NCI-H146 (cell line): ENCODE measurements at regions not wholly inside any gene's neighbourhood (a gene's known extent, or its start where the extent isn't known, plus 50 kb on each side); places are given as distances from the start of the nearest gene placed in this dataset.

Experiments used
- DNase-seq: peaks from one replicate; lab custom pipeline; 2025; lab: John Stamatoyannopoulos, UW

DNA sequence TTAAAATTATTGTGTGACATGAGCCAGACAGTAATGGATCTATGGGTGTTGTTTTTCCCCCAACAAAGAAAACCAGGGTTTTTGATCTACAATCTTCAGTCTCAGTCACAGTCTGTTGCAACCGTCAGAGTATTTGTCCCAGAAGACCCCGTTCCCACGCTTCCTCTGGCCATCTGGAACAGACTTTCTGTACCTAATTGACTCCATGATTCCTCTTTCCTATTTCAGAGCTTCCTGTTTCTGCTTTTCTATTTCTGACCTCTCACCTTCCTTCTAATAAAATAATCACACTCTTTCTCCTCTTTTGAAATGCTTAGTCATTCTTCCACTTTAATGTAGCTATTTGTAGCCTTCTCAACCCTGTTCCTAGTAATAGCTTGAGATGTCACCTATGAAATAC, 1044.8 kb downstream of the DTWD2 start:
- DNase-seq = no peak

DNA sequence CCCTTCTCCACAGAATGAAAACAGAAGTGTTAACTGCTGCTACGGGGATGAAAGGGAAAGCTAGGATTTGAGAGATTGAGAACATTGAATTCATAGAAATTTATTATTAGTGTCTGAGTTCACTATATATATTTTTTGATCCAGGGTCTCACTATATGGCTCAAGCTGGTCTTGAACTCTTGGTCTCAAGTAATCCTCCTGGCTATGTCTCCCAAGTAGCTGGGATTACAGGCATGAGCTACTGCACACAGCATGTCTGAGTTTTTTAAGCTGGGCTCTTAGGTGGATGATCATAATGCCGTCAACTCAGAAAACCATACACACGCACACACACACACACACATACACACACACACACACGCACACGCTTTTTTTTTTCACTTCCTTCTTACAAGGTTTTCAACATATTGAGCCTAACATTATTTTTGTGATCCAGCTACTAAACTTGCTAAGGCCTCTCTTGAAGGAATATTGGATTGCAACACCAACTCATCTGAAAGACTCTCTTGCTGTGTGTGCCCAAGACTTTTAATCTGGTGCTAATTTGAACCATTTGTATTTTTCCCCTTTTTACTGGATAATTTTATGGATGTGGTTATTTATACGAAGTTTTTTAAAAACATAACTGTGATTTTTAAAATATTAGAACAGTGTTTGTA, 1045.4 kb downstream of the DTWD2 start:
- DNase-seq = no peak

DNA sequence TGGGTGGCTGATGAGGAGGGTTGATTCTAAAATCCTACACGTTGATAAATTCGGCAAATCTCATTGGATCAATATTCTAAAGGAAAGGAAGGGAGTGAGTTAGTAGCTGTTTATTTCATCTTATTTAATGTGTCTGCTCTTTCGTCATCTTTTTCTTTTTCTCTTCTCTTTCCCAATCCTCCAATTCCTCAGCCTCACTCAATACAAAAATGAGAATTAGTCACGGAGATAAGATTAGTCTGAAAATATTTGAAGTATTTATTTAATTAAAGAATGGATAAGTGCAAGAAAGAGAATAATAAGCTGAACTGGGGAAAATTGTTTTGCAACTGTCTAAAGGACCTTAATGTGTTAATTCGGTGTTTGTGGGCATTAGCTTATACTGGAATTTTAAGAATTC, 1095.1 kb downstream of the DTWD2 start:
- no peak for DNase-seq

DNA sequence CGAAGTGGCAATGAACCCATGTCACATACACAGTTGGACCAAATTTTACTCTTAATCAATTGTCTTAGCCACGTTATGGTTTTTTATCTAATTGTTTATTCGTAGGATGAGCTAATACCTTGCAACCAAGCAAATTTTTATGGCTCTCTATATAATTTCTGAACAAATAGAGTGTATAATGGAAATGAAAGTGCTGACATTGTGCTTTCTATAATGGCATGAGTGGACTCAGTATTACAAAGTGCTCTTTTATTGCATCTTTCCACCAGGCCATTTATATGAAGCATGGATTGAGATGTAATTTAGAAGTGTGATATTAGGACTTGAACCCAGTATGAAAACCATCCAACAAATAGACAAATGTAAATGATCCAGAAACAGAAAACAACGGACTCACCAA, 1096.0 kb downstream of the DTWD2 start:
- DNase-seq = no peak

DNA sequence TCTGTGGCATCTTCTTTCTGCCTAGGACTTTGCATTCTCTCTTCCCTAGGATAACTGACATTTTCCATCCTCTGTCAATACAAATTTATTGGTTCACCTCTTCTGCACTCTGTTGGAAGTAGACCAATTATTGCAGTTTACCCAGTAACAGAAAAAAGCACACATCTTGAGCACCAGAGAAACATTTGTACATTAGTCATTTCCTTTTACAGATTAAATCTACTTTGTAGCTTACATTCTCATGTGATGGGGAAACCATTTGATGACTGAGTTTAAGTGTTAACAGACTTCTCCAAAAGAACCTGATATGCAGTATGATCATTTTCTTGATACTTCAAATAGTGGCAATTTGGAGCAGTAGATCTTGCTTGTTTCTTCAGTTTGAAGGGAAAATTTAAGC, 1098.8 kb downstream of the DTWD2 start:
- no peak for DNase-seq

DNA sequence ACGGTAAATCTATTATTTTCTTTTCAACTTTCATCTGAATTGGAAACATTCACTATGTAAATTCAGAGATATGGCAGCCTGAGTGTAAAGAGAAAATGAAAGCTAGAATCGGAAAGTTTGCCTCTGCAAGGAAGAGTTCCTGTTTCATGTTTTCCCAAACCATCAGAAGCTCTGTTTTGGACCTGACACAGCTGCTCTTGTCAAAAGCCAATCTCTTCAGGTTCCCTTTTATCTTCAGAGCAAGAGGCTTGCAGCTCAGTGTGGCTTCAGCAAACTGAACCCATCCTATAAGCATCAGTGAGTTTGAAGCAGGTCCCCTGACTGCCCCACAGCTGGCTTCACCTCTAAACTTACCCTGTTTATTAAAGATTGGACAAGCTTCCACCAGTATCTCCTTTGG, 1099.7 kb downstream of the DTWD2 start:
- DNase-seq = no peak

DNA sequence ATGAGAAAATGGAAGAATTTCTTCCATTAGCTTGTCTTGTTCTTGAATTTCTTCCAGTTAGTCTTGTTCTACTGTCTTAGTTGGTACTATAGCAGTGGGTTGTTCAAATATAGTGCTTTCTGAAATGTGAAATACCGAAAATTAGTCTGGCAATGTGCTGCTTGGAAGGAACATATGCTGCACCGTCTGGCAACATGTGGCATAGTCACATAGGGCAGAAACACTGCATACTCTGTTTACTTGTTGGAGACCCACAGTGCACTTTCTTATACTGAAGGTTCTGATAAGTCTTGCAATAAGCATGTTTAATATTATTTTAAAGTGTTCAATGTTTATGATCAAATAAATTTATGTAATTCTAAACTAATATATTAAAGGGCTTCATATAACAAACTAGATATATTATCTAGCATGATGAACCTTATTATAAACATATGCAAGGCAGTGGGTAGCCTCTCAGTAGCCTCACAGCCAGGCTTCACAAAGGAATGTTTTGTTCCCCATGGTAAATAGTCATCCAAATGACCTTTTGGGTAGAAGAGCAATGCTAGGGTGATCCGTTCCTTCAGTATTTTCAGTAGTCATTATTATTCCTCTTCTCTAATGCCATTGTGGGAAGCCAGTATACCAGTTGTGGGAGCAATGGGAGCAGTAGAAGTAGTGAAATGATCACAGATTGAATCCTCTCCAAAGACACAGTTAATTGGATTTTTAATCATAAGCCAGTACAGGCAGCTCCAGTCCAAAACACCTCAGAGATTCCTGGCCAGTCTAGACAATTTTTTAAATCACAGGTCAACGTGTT, 1106.7 kb downstream of the DTWD2 start:
- DNase-seq = no peak

DNA sequence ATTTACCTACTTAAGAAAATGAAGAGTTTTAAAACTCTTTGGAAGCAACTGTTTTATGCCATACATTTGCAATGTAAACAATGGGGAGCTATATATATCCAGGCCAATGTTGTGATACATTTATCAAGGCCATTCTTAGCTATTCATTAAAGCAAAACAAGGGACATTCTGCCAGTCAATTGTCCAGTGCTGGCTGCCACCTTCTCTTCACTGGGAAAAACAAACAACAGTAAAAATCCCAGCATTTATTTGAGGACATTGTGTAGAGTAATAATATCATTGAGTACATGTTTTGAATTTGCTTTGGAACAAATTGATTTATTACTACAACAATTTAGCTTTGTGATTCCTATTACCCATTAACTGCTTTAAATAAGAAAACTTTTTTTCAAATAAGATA, 1107.4 kb downstream of the DTWD2 start:
- DNase-seq = no peak

DNA sequence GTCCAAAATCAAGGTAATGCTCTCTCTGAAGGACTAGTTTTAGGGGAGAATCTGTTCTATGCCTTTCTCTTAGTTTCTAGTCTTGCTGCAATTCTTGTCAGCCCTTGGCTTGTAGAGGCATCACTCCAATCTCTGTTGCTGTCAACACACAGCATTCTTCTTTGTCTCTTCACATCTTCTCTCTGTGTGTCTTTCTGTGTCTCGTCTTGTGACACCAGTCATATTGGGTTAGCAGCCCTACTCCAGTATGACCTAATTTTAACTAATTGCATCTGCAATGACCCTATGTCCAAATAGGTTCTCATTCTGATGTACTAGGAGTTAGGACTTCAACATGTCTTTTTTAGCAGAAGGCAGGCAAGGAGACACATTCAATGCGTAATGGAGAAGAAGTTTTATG, 1110.6 kb downstream of the DTWD2 start:
- DNase-seq = no peak

DNA sequence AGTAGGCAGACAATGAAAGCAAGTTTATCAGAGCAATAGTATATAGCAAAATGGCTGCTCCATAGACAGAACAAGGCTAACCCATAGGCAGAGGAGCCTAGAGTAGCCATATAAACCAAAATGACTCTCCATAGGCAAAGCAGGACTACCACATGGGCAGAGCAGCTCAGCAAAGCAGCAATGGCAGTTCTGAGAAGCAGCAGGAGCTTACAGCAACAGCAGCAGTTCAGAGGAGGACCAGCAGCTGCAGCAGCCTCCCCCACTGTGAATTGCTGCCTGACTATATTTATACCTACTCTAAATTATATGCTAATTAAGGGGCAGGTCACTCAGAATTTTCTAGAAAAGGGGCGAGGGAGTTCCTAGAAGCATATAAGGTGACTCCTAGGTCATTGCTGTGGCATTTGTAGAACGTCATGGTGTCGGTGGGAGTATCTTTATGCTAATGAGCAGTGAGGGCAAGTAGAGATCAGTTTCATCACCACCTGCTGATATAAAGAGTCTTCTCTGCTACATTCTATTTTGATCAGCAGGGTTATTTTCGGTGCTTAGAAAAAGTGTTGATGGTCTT, 1115.5 kb downstream of the DTWD2 start:
- no peak for DNase-seq

DNA sequence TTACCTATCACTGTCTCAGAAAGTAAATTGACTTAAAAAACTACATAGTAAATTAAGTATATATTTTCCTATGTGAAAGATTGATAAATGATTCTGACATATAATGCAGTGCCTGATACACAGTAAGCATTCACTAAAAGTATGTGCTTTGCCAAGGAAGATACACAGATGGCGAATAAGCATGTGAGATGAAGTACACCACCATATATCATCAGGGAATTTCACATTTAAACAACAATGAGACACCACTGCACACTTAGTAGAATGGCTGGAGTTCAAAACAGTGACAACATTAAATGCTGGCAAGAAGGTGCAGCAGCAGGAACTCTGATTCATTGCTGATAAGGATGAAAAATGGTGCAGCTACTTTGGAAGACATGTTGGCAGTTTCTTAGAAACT, 1118.8 kb downstream of the DTWD2 start:
- no peak for DNase-seq

DNA sequence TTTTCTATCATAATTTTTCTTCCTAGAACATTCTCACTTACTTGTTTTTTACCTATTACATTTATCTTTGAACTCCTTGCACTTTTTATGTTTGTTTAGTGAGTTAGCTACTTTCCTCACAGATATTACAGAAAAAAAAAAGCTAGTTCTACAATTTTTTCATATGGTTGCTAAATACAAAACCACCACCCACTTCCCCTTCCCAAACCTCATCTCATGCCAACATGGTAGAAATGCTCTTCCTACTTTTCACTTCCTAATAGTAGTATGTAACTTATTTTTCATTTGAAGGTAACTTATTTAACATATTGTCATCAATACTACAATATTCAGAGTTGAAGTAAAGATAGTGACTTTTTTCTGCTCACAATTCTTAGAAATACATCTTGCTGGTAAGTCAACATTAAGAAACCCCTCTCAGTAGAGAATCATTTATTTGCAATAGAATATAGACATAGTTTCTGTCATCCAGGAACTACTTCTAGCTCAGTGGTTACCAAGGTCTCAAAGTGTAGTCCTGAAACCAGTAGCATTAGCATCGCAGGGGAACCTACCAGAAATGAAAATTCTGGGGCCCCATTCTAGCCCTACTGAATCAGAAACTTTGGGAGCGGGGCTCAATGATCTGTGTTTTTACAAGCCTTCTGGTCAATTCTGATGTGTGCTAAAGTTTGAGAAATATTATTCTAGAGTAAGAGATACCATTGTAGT, 1124.6 kb downstream of the DTWD2 start:
- DNase-seq = no peak

DNA sequence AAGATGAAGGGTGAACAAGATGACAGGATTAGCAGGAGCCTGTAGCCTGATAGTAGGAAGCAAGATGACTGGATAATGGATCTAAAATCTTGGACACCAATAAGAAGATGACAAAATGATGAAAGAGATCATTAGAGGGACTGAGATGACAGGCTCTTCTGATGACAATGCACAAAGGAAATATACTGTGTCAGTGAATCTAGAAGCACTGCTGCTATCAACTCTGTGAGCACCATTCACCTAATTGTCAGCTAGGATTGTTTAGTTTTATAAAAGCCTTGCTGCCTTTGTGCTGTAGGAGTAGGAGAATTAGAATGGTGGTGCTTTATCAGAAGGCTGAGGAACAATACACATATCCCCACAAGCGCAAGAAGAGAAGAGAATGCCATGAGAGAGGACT, 1127.8 kb downstream of the DTWD2 start:
- no peak for DNase-seq

DNA sequence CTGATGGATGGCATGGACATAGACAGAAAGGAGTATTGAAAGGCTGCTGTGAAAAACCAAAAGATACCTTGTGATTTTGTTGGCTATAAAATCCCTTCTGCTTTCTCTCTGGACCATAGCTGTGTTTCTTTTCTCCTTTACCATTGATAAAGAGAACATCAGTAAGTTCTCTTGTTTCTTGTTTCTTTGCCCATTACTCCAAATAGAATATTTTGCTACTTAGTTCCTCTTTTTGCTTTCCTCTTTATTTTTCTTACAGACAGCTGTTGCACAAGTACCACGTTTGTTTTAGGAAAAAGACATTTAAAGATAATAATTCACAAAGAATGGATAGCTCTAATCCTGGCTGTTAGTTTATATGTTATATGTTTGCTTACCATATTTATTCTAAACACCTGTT, 1129.2 kb downstream of the DTWD2 start:
- no peak for DNase-seq

DNA sequence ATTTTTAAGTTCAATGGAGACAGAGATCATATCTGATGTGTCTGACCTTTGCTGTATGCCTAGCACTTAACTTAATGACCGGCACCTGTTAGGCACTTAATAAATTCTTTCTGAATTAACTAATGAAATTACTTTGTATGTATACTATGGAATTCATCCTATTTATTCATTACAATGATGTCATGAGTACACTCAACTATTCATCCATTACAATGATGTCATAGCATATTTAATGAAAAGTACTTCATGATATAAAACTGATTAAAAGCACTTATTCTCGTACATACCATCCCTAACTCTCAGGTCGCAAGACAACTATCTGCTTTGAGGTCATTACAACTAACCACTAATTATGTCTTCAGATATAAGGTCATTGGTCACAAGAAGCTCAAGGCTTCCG, 1131.6 kb downstream of the DTWD2 start:
- no peak for DNase-seq

DNA sequence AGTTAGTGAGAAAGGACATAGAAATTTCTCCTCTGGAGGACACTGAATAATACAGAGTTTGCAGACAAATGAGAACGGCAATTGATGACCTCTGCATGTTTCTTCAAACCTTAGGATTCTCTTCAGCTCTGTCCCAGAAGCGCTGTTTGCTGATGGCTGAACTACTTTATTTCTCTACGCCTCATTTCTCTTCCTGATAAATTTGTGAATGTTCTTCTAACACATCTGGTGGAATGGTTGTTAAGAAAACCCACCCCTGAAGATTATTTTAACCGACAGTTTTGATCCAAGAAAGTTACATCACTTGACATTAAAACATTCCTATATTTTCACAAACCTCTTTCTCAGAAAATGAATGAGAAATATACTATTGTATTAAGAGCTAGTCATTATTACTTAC, 1150.6 kb downstream of the DTWD2 start:
- DNase-seq = no peak

DNA sequence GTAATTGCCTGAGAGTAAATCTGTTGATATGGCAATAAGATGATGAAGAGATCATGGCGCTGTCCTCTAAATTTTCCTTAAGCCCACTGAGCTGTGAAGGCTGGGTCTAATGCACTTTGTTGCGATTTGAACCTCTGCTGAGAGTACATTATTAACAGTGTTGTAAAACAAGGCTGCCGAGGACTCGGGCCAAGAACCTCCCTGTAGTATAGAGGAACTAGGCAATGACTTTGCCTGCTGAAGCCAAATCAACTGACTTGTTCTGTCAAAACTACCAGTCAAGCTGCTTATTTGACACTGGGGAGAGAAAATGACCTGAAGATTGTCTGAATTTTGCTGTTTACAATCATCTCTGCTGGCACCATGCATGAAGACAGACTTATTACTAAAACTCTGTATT, 1154.7 kb downstream of the DTWD2 start:
- DNase-seq = no peak

DNA sequence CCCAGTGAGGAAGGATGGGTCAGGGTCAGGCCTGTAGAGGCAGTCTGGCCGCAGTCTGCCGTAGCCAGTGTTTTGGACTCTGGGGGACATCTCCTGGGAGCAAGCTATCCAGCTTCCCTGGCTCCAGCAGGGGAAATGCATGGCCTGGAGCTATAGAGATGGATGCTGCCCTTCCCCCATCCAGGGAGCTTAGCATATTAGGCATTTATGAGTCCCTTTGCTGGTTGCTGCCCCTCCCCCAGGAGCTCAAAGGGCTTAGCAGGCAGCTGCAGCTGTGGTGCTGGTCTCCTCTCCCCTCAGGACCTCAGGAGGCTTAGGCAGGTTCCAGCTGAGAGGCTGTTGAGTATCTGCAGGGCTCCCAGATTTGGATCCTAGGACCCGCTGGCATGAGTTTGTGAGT, 1158.7 kb downstream of the DTWD2 start:
- DNase-seq = no peak

DNA sequence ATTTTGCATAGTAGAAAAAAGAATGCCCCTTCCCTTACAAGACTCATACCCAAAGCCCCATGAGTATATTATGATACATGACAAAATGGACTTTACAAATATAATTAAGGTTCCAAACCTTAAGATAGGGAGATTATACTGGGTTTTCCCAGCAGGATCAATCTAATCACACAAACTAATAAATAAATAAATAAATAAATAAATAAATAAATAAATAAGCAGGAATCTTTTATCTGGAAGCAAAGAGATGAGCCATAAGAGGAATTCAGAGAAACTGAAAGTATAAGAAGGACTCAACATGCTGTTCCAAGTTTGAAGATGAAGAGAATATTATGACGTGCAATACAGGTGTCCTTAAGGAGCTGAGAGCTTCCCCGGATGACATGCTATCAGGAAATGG, 1174.5 kb downstream of the DTWD2 start:
- no peak for DNase-seq

DNA sequence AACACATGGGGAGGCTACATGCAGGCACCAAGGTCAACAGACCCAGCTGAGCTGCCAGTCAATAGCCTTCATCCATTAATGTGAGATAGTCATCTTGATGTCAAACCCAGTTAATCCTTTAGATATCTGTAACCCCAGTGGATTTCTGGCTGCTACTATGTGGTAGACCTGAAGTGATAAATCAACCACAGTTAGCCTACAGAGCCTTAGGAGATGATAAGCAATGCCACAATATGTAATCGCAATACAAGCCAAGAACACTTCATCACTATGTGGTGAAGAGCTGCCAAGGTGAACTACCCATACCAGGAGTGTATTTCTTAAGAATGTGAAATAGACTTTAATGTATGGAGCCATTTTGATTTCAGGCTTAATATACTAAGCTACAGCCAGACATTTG, 1175.5 kb downstream of the DTWD2 start:
- no peak for DNase-seq

DNA sequence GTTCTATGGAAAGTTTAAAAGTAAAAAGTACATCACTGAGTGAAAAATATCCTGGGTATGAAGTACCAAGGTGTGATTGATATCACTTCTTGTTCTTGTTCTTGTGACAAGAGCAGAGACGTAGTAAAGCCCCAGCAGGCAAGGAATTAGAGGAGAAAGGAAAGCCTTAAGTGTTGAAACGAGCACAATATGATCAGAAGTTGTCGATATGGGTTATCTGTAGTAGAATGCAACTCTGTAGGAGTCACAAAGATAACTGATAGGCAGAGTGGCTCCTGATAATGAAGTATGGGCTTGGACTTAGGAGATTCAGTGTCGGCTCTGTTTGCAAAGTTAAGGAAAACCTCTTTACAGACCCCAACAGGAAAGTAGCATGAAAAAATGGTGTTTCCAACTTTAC, 1179.1 kb downstream of the DTWD2 start:
- DNase-seq = no peak

DNA sequence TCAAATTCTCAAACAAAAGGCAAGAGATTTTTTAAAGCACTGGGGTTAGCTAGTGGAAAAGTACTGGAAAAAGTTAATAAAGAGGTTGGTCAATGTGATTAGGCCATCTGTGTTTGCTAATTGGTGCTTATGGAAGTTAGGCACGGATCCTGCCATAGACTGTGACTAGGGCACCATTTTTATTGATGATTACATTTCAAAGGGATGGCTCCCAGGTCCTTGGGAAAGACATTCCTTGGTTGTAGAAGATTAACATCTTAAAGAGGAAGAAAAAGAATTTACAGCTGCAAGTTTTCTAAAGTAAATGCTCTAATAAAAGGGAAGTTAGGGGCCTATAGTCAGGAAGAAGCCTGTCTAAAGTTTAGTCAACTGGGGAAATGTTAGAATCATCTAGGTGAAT, 1183.3 kb downstream of the DTWD2 start:
- no peak for DNase-seq

DNA sequence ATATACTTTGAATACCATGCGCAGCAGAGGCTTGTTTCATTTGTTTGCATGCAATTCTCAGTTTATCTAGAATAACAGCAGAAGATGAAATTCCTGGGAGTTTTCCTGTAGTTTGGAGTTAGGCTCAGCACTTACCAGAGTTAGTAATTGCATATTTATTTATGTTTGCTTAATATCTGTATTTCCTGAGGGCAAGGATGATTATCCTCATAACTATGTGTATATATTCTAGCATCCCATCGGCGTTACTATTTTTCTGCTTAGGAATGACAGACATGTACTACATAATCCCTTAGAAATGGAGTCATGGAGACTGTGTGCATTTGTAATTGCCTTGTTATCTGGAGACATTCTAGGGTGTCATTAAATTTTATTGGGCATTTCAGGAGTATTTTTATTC, 1184.8 kb downstream of the DTWD2 start:
- no peak for DNase-seq
